Neural crest cell (in vitro differentiated cells): ENCODE measurements at regions not wholly inside any gene's neighbourhood (a gene's known extent, or its start where the extent isn't known, plus 50 kb on each side); places are given as distances from the start of the nearest gene placed in this dataset.

ENCODE experiments used
- DNase-seq: peaks from one replicate; pipeline ENCODE4 v3.0.0; 2021; ENCODE audit warnings: low read depth, mixed read lengths, low spot score
- H3K27ac Mint-ChIP-seq: one replicate; pipeline ENCODE4 v1.8.0; 2021; ENCODE audit warnings: mild to moderate bottlenecking, mixed read lengths; ENCODE audit not compliant: unreplicated experiment
- H3K27me3 Mint-ChIP-seq: 2 replicates; pipeline ENCODE4 v1.8.0; 2021; ENCODE audit warnings: low read depth, mild to moderate bottlenecking, mixed read lengths
- H3K36me3 Mint-ChIP-seq: 2 replicates; pipeline ENCODE4 v1.8.0; 2021; ENCODE audit warnings: low read depth, mild to moderate bottlenecking, mixed read lengths
- H3K4me1 Mint-ChIP-seq: 2 replicates; pipeline ENCODE4 v1.8.0; 2021; ENCODE audit warnings: mixed read lengths
- H3K4me3 Mint-ChIP-seq: one replicate; pipeline ENCODE4 v1.8.0; 2021; ENCODE audit warnings: mild to moderate bottlenecking, mixed read lengths
- H3K9me3 Mint-ChIP-seq: 2 replicates; pipeline ENCODE4 v1.8.0; 2021; ENCODE audit warnings: mixed read lengths
- CTCF ChIP-seq: fragments of 200-600 bp; sonication (generic); conservative IDR thresholded peaks from 2 replicates; pipeline ENCODE4 v1.5.0; 2021; ENCODE audit warnings: antibody characterized with exemption, mild to moderate bottlenecking

DNA sequence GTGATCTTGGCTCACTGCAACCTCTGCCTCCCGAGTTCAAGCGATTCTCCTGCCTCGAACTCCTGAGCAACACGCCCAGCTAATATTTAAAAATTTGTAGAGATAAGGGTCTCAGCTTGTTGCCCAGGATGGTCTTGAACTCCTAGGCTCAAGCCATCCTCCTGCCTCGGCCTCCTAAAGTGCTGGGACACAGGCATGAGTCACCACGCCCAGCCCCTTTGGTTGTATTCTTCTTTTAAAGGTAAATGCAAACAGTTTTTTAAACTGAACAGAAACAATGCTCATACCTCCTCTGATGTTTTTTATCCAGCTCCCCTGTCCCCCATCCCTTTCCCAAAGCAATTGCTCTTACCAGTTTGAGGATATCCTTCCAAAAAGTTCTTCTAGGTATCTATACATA, 79.5 kb upstream of the DUSP5 start:
- H3K27ac Mint-ChIP-seq = no peak overlapping the region
- H3K36me3 Mint-ChIP-seq = no peaks in the 10 kb centered on the region
- no peaks in the 10 kb centered on the region for H3K27me3 Mint-ChIP-seq
- TF ChIP-seq CTCF = no peak
- no peak overlapping the region for H3K4me3 Mint-ChIP-seq
- no peaks in the 10 kb centered on the region for H3K4me1 Mint-ChIP-seq
- no peak for DNase-seq
- H3K9me3 Mint-ChIP-seq = no peaks in the 10 kb centered on the region

DNA sequence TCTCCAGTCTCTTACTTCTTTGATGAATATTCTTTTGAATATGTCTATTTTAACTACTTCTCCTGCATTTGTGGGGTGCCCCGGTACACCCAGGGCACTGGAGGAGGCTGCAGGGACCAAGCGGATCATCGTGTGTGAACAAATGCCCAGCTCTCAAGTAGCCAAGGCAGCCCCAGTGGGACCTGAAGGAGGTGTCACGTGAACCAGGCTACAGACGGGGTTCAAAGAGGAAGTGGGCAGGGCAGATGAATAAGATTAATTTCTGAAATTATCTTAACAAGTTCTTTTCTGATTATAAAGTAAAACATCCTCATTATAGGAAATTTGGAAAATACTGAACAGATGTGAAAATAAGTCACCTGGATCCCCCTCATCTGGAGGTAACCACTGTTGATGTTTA, 78.4 kb upstream of the DUSP5 start:
- no peaks in the 10 kb centered on the region for H3K4me1 Mint-ChIP-seq
- TF ChIP-seq CTCF = no peak
- no peaks in the 10 kb centered on the region for H3K9me3 Mint-ChIP-seq
- H3K27me3 Mint-ChIP-seq = no peaks in the 10 kb centered on the region
- H3K4me3 Mint-ChIP-seq = no peak overlapping the region
- no peaks in the 10 kb centered on the region for H3K36me3 Mint-ChIP-seq
- no peak overlapping the region for H3K27ac Mint-ChIP-seq
- no peak for DNase-seq

GRCh38 chr10:110420401-110421193, 77.1 kb upstream of the DUSP5 start:
- no peaks in the 10 kb centered on the region for H3K9me3 Mint-ChIP-seq
- no peak overlapping the region for H3K4me3 Mint-ChIP-seq
- TF ChIP-seq CTCF = no peak
- no peaks in the 10 kb centered on the region for H3K4me1 Mint-ChIP-seq
- H3K36me3 Mint-ChIP-seq = no peaks in the 10 kb centered on the region
- no peak for DNase-seq
- H3K27ac Mint-ChIP-seq = no peak overlapping the region
- H3K27me3 Mint-ChIP-seq = no peaks in the 10 kb centered on the region

DNA sequence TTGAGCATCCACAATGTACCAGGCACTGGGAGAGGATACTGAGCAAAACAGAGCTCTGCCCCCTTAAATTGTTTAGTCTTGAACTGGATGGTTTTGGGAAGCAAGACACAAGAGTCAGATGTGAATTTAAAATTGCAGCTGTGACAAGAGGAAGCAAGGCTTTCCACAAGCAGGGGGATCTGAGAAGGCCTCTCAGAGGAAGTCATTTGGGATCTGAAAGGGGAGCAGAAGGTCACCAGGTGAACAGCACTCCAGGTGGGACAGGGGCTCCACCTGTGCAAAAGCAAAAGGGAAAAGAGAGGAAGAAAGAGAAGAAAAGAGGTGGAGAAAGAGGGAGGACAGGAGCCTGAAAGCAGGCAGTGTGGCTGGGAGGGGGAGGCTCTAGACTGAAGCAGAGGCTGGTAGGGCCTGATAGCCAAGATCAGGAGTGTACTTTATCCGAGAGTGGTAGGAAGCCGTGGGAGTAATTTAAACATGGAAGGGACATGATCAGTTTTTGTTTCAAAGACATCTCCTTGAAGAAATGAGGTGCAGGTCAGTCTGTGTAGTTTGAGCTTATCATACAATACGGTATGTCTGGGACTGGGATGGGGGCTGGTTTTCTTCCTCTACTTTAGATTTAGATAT, 76.1 kb upstream of the DUSP5 start:
- H3K4me1 Mint-ChIP-seq = no peaks in the 10 kb centered on the region
- TF ChIP-seq CTCF = no peak
- H3K4me3 Mint-ChIP-seq = no peak overlapping the region
- no peaks in the 10 kb centered on the region for H3K27me3 Mint-ChIP-seq
- H3K9me3 Mint-ChIP-seq = no peaks in the 10 kb centered on the region
- no peak overlapping the region for H3K27ac Mint-ChIP-seq
- no peak for DNase-seq
- no peaks in the 10 kb centered on the region for H3K36me3 Mint-ChIP-seq

DNA sequence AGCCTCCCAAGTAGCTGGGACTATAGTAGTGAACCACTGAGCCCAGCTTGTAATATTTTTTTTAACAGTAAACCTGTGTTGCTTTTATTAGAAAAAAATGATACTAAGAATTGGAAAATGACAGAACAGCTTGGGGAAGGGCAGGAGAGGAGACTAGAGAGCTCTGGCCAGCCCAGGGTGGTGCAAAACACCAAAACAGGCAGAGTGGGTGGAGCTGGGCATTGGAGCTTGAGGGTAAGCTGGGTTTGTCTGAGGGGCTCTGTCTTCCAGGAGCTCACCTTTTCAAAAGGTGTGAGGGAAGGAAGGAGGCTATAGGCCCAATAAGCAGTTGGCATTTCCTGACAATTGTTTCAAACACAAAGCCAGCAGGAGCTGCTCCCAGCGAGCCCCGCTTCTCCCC, 75.2 kb upstream of the DUSP5 start:
- no peak for TF ChIP-seq CTCF
- Mint-ChIP-seq H3K27me3 (no peaks in the 10 kb centered on the region), H3K36me3 (no peaks in the 10 kb centered on the region), H3K4me3 (no peak overlapping the region), H3K4me1 (no peaks in the 10 kb centered on the region), H3K9me3 (no peaks in the 10 kb centered on the region), H3K27ac (no peak overlapping the region)
- no peak for DNase-seq
